Effector CD8-positive, alpha-beta T cell (primary cell): ENCODE measurements at regions not wholly inside any gene's neighbourhood (a gene's known extent, or its start where the extent isn't known, plus 50 kb on each side); places are given as distances from the start of the nearest gene placed in this dataset.

ENCODE experiments used
- DNase-seq: peaks from one replicate; lab custom pipeline; 2025; lab: John Stamatoyannopoulos, UW

- no peak for DNase-seq
Observed at GRCh38 chr12:61894168-61894567, 366.0 kb upstream of the USP15 start.

GRCh38 chr12:61896436-61896835, 363.8 kb upstream of the USP15 start:
- DNase-seq, result no peak

GRCh38 chr12:61902403-61902802, 357.8 kb upstream of the USP15 start:
- DNase-seq, result no peak

- no peak for DNase-seq
Observed at GRCh38 chr12:61911113-61911512, 349.1 kb upstream of the USP15 start.

- no peak for DNase-seq
Observed at GRCh38 chr12:61915420-61915819, 344.8 kb upstream of the USP15 start.

GRCh38 chr12:61916831-61917230, 343.4 kb upstream of the USP15 start:
- DNase-seq, result no peak

- DNase-seq, result no peak
Observed at GRCh38 chr12:61919686-61920085, 340.5 kb upstream of the USP15 start.

GRCh38 chr12:61920230-61920629, 340.0 kb upstream of the USP15 start:
- no peak for DNase-seq

- no peak for DNase-seq
Observed at GRCh38 chr12:61923152-61923551, 337.1 kb upstream of the USP15 start.

- no peak for DNase-seq
Observed at GRCh38 chr12:61934564-61934963, 325.6 kb upstream of the USP15 start.

- no peak for DNase-seq
Observed at GRCh38 chr12:61939977-61940376, 320.2 kb upstream of the USP15 start.

GRCh38 chr12:61956545-61956944, 303.7 kb upstream of the USP15 start:
- no peak for DNase-seq

- DNase-seq, result no peak
Observed at GRCh38 chr12:61974461-61974860, 285.7 kb upstream of the USP15 start.

GRCh38 chr12:61985830-61986229, 274.4 kb upstream of the USP15 start:
- no peak for DNase-seq

- DNase-seq, result no peak
Observed at GRCh38 chr12:61987173-61987572, 273.0 kb upstream of the USP15 start.

- DNase-seq, result no peak
Observed at GRCh38 chr12:61991661-61992060, 268.5 kb upstream of the USP15 start.

- no peak for DNase-seq
Observed at GRCh38 chr12:61993734-61994345, 266.4 kb upstream of the USP15 start.

- DNase-seq, result no peak
Observed at GRCh38 chr12:61996717-61997116, 263.5 kb upstream of the USP15 start.

- DNase-seq, result no peak
Observed at GRCh38 chr12:61998791-61999190, 261.4 kb upstream of the USP15 start.

GRCh38 chr12:61999311-61999710, 260.9 kb upstream of the USP15 start:
- no peak for DNase-seq

- no peak for DNase-seq
Observed at GRCh38 chr12:62001424-62001823, 258.8 kb upstream of the USP15 start.

- no peak for DNase-seq
Observed at GRCh38 chr12:62003226-62003625, 257.0 kb upstream of the USP15 start.

GRCh38 chr12:62003701-62004100, 256.5 kb upstream of the USP15 start:
- DNase-seq, result no peak

- DNase-seq, result no peak
Observed at GRCh38 chr12:62005615-62006014, 254.6 kb upstream of the USP15 start.
